Endothelial cell (in vitro differentiated cells): ENCODE measurements at regions not wholly inside any gene's neighbourhood (a gene's known extent, or its start where the extent isn't known, plus 50 kb on each side); places are given as distances from the start of the nearest gene placed in this dataset. TPM values are rescaled to one million over a fixed set of nuclear protein-coding genes. Genes with fewer than 3 reads are reported as not detected.

ENCODE experiments used
- DNase-seq: peaks from one replicate; pipeline ENCODE4 v3.0.0; 2021; ENCODE audit warnings: low spot score
- H3K27ac Mint-ChIP-seq: one replicate; pipeline ENCODE4 v1.8.0; 2021; ENCODE audit warnings: mixed read lengths, inconsistent platforms; ENCODE audit not compliant: unreplicated experiment
- H3K27me3 Mint-ChIP-seq: one replicate; pipeline ENCODE4 v1.8.0; 2021; ENCODE audit warnings: mild to moderate bottlenecking, moderate library complexity, mixed read lengths, inconsistent platforms; ENCODE audit not compliant: unreplicated experiment
- H3K36me3 Mint-ChIP-seq: one replicate; pipeline ENCODE4 v1.8.0; 2021; ENCODE audit warnings: mild to moderate bottlenecking, low read depth, mixed read lengths, inconsistent platforms; ENCODE audit not compliant: unreplicated experiment
- H3K4me1 Mint-ChIP-seq: one replicate; pipeline ENCODE4 v1.8.0; 2021; ENCODE audit warnings: mild to moderate bottlenecking, mixed read lengths, inconsistent platforms; ENCODE audit not compliant: unreplicated experiment
- H3K4me3 Mint-ChIP-seq: one replicate; pipeline ENCODE4 v1.8.0; 2021; ENCODE audit warnings: mild to moderate bottlenecking, mixed read lengths, inconsistent platforms; ENCODE audit not compliant: unreplicated experiment
- H3K9me3 Mint-ChIP-seq: one replicate; pipeline ENCODE4 v1.8.0; 2021; ENCODE audit warnings: mixed read lengths, inconsistent platforms; ENCODE audit not compliant: unreplicated experiment
- microRNA-seq: library from miRNA; unstranded; fragments of <30 nt; microRNA quantifications from one replicate; pipeline ENCODE4, GENCODE V29; 2020; ENCODE audit not compliant: unreplicated experiment
- TF ChIP-seq, protein P1 (sequence below): fragments of 200-600 bp; sonication (generic); IDR thresholded peaks from one replicate; pipeline ENCODE4 v1.5.0; 2021; ENCODE audit warnings: antibody characterized with exemption; ENCODE audit not compliant: unreplicated experiment

DNA sequence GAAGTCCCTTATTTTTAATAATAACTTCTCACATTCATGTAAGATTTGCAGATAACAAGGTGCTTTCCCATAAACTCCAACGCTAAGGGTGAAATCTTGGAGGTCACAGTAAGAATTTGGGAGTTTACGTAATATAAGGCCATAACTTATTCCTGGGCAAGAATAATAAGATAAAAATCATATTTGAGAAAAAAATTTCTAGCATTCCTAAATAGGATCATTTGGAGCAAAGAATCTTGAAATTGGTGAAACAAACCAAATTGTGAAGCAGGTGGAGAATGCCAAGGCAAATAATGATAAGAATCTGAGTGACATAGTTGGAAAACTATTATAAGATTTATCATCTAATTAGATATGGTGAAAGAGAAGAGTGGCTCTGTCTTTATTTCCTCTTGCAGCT, 50.4 kb upstream of the FGF16 start:
- Mint-ChIP-seq H3K27ac (no peak overlapping the region), H3K4me3 (no peak overlapping the region), H3K9me3 (no peaks in the 10 kb centered on the region), H3K36me3 (no peaks in the 10 kb centered on the region), H3K27me3 (no peaks in the 10 kb centered on the region), H3K4me1 (no peaks in the 10 kb centered on the region)
- TF ChIP-seq, protein P1, sequence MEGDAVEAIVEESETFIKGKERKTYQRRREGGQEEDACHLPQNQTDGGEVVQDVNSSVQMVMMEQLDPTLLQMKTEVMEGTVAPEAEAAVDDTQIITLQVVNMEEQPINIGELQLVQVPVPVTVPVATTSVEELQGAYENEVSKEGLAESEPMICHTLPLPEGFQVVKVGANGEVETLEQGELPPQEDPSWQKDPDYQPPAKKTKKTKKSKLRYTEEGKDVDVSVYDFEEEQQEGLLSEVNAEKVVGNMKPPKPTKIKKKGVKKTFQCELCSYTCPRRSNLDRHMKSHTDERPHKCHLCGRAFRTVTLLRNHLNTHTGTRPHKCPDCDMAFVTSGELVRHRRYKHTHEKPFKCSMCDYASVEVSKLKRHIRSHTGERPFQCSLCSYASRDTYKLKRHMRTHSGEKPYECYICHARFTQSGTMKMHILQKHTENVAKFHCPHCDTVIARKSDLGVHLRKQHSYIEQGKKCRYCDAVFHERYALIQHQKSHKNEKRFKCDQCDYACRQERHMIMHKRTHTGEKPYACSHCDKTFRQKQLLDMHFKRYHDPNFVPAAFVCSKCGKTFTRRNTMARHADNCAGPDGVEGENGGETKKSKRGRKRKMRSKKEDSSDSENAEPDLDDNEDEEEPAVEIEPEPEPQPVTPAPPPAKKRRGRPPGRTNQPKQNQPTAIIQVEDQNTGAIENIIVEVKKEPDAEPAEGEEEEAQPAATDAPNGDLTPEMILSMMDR = no peak
- DNase-seq = no peak

Small RNAs in the stretch of these regions (microRNA-seq; reads per million reads assigned to microRNA genes)
- not detected for gene MIR325
- gene MIR384 = not detected
